ENCODE measurements at regions not wholly inside any gene's neighbourhood (a gene's known extent, or its start where the extent isn't known, plus 50 kb on each side); places are given as distances from the start of the nearest gene placed in this dataset.

DNA sequence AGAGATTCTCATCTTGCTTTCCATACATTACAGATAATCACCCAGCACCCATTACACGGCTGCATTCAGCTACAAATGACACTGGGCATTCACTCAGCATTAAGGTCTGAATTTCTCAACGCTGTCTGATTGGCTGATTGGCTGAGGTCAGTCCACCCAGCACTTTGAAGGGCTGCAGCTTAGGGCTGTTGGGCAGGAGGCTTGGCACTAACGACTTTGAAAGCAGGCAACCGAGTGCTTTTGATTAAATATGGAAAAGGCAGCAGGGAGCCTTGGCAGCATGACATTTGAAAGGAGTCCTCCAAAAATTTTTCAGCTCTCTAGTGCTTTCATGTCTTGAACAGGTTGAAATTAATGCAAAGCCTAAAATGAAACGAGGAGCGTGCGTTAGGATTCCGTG is 253.0 kb downstream of the DCDC2C start:
- Histone ChIP-seq H3K9me3 (ENCODE audit: insufficient read depth, low read length, severe bottlenecking) (peaks cover 4% of the 10 kb centered on the region), H3K4me3 (ENCODE audit: low read depth in 1 of 2, low read length in 2 of 2) (no peak overlapping the region), H4K20me1 (ENCODE audit: insufficient read depth, low read length) (no peaks in the 10 kb centered on the region), H2AFZ (ENCODE audit: low read depth, low read length) (no peak overlapping the region), H3K9ac (ENCODE audit: low read depth, low read length) (no peak overlapping the region), H3K4me2 (ENCODE audit: insufficient read depth, low read length) (no peak overlapping the region), H3K79me2 (ENCODE audit: insufficient read depth, low read length) (no peaks in the 10 kb centered on the region), H3K4me1 (ENCODE audit: insufficient read depth, low read length) (no peaks in the 10 kb centered on the region), H3K36me3 (ENCODE audit: insufficient read depth, low read length) (no peaks in the 10 kb centered on the region), H3K27me3 (ENCODE audit: insufficient read depth, low read length, poor library complexity) (no peaks in the 10 kb centered on the region), H3K27ac (ENCODE audit: low read length) (no peak overlapping the region)
- TF ChIP-seq, protein P1, sequence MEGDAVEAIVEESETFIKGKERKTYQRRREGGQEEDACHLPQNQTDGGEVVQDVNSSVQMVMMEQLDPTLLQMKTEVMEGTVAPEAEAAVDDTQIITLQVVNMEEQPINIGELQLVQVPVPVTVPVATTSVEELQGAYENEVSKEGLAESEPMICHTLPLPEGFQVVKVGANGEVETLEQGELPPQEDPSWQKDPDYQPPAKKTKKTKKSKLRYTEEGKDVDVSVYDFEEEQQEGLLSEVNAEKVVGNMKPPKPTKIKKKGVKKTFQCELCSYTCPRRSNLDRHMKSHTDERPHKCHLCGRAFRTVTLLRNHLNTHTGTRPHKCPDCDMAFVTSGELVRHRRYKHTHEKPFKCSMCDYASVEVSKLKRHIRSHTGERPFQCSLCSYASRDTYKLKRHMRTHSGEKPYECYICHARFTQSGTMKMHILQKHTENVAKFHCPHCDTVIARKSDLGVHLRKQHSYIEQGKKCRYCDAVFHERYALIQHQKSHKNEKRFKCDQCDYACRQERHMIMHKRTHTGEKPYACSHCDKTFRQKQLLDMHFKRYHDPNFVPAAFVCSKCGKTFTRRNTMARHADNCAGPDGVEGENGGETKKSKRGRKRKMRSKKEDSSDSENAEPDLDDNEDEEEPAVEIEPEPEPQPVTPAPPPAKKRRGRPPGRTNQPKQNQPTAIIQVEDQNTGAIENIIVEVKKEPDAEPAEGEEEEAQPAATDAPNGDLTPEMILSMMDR (IDR thresholded peaks at IDR 0.05; ENCODE audit: borderline replicate concordance, extremely low read depth, low read length, poor library complexity, severe bottlenecking) = no peak
- no peak for TF ChIP-seq EZH2 (IDR thresholded peaks at IDR 0.05; ENCODE audit: borderline replicate concordance, low read depth, low read length, severe bottlenecking)
- DNase-seq (no peak), ATAC-seq (ENCODE audit: insufficient read depth, low read depth) (no peak)

DNA sequence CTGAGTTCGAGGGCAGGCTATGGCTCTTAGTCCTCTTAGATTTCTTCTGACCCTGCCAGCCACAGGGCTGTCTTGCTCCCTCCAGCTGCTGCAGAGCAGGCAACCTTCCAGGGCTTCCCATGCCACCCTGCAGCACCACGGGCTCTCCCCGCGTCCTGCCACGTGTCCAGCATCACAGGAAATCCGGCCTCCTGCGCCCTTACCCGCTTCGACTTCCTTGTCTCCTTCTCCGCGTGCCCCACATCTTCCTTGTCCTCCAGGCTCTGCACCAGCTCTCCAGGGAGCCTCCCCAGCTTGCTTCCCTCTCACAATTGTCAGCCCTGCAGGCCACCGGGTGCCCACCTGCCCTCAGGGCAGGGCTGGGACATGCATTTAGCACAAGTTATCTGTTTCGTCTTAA is 253.5 kb downstream of the DCDC2C start:
- Histone ChIP-seq H4K20me1 (ENCODE audit: insufficient read depth, low read length) (no peaks in the 10 kb centered on the region), H2AFZ (ENCODE audit: low read depth, low read length) (no peak overlapping the region), H3K9me3 (ENCODE audit: insufficient read depth, low read length, severe bottlenecking) (no peaks in the 10 kb centered on the region), H3K79me2 (ENCODE audit: insufficient read depth, low read length) (no peaks in the 10 kb centered on the region), H3K4me1 (ENCODE audit: insufficient read depth, low read length) (no peaks in the 10 kb centered on the region), H3K4me3 (ENCODE audit: low read depth in 1 of 2, low read length in 2 of 2) (no peak overlapping the region), H3K36me3 (ENCODE audit: insufficient read depth, low read length) (no peaks in the 10 kb centered on the region), H3K27me3 (ENCODE audit: insufficient read depth, low read length, poor library complexity) (no peaks in the 10 kb centered on the region), H3K4me2 (ENCODE audit: insufficient read depth, low read length) (no peak overlapping the region), H3K9ac (ENCODE audit: low read depth, low read length) (no peak overlapping the region), H3K27ac (ENCODE audit: low read length) (no peak overlapping the region)
- TF ChIP-seq, protein P1 (IDR thresholded peaks at IDR 0.05; ENCODE audit: borderline replicate concordance, extremely low read depth, low read length, poor library complexity, severe bottlenecking) = no peak
- TF ChIP-seq EZH2 (IDR thresholded peaks at IDR 0.05; ENCODE audit: borderline replicate concordance, low read depth, low read length, severe bottlenecking) = no peak
- DNase-seq = no peak
- no peak for ATAC-seq (ENCODE audit: insufficient read depth, low read depth)

DNA sequence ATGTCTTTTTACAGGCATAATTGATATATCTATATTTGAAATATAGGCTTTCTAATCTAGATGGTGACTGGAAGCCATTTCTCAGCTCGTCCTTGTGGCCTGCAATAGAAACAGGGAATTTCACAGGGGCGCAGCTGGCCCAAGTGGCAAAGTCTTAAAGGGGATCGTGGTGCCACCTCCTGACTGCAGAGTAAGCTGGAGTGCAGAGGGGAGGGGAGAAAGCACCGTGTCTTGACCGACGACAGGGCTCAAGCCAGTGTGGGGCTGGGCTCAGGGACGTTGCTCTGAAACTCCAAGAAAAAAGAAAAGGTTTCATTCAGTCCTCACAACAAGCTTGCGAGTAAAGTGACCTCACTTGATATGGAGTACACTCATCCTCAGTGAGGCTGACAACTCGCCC is 255.1 kb downstream of the DCDC2C start:
- H3K79me2 ChIP-seq (ENCODE audit: insufficient read depth, low read length) = no peaks in the 10 kb centered on the region
- H3K9ac ChIP-seq (ENCODE audit: low read depth, low read length) = no peak overlapping the region
- TF ChIP-seq EZH2 (IDR thresholded peaks at IDR 0.05; ENCODE audit: borderline replicate concordance, low read depth, low read length, severe bottlenecking) = no peak
- TF ChIP-seq, protein P1 (IDR thresholded peaks at IDR 0.05; ENCODE audit: borderline replicate concordance, extremely low read depth, low read length, poor library complexity, severe bottlenecking) = no peak
- no peak overlapping the region for H3K27ac ChIP-seq (ENCODE audit: low read length)
- H3K9me3 ChIP-seq (ENCODE audit: insufficient read depth, low read length, severe bottlenecking) = no peaks in the 10 kb centered on the region
- H4K20me1 ChIP-seq (ENCODE audit: insufficient read depth, low read length) = no peaks in the 10 kb centered on the region
- no peaks in the 10 kb centered on the region for H3K27me3 ChIP-seq (ENCODE audit: insufficient read depth, low read length, poor library complexity)
- H3K4me2 ChIP-seq (ENCODE audit: insufficient read depth, low read length) = no peak overlapping the region
- ATAC-seq (ENCODE audit: insufficient read depth, low read depth) (no peak), DNase-seq (no peak)
- H3K36me3 ChIP-seq (ENCODE audit: insufficient read depth, low read length) = no peaks in the 10 kb centered on the region
- no peaks in the 10 kb centered on the region for H3K4me1 ChIP-seq (ENCODE audit: insufficient read depth, low read length)
- no peak overlapping the region for H3K4me3 ChIP-seq (ENCODE audit: low read depth in 1 of 2, low read length in 2 of 2)
- no peak overlapping the region for H2AFZ ChIP-seq (ENCODE audit: low read depth, low read length)

DNA sequence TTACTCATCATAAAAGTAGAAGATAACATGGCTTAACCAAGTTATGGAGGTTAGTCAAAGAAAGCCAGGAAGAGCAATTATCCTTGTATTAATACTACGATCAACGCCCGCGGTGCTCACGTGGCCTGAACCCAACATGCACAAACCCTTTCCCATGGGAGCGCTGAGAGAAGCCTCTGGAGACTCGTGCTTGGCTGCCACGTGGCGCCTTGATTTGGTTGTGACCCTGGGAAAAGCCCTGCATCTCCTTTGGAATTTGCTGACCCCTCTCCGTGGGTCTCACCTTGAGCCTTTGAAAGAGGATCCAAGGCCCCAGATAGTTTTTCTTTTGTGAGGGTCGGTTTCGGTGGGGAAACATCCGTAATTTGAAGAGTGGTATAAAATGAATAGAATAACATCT is 255.6 kb downstream of the DCDC2C start:
- no peak overlapping the region for H3K9ac ChIP-seq (ENCODE audit: low read depth, low read length)
- no peak overlapping the region for H3K4me3 ChIP-seq (ENCODE audit: low read depth in 1 of 2, low read length in 2 of 2)
- no peak overlapping the region for H2AFZ ChIP-seq (ENCODE audit: low read depth, low read length)
- TF ChIP-seq, protein P1 (IDR thresholded peaks at IDR 0.05; ENCODE audit: borderline replicate concordance, extremely low read depth, low read length, poor library complexity, severe bottlenecking) = no peak
- no peak for TF ChIP-seq EZH2 (IDR thresholded peaks at IDR 0.05; ENCODE audit: borderline replicate concordance, low read depth, low read length, severe bottlenecking)
- no peaks in the 10 kb centered on the region for H3K36me3 ChIP-seq (ENCODE audit: insufficient read depth, low read length)
- no peaks in the 10 kb centered on the region for H3K27me3 ChIP-seq (ENCODE audit: insufficient read depth, low read length, poor library complexity)
- H3K79me2 ChIP-seq (ENCODE audit: insufficient read depth, low read length) = no peaks in the 10 kb centered on the region
- H3K9me3 ChIP-seq (ENCODE audit: insufficient read depth, low read length, severe bottlenecking) = no peaks in the 10 kb centered on the region
- ATAC-seq (ENCODE audit: insufficient read depth, low read depth) (no peak), DNase-seq (no peak)
- no peaks in the 10 kb centered on the region for H4K20me1 ChIP-seq (ENCODE audit: insufficient read depth, low read length)
- no peaks in the 10 kb centered on the region for H3K4me1 ChIP-seq (ENCODE audit: insufficient read depth, low read length)
- no peak overlapping the region for H3K4me2 ChIP-seq (ENCODE audit: insufficient read depth, low read length)
- no peak overlapping the region for H3K27ac ChIP-seq (ENCODE audit: low read length)

Measured in DND-41 (cell line).